Kidney (tissue), 13 donors: ENCODE measurements at regions not wholly inside any gene's neighbourhood (a gene's known extent, or its start where the extent isn't known, plus 50 kb on each side); places are given as distances from the start of the nearest gene placed in this dataset.

ENCODE experiments used
- DNase-seq, 5 donors: peaks; one replicate each; pipeline ENCODE4 v3.0.0-alpha.2; 2013 to 2020
- FAIRE-seq: peaks from 2 replicates; lab custom pipeline; 2012; peaks lifted over from hg19 to GRCh38; lab: Jason Lieb, UNC
- H3K27ac ChIP-seq, 2 donors: one replicate each; pipeline ENCODE4 v1.7.0; 2013; ENCODE audit warnings: low read depth in 2 of 2, low read length in 2 of 2, inconsistent platforms in 1 of 2
- H3K27me3 ChIP-seq: one replicate; pipeline ENCODE4 v1.7.1; 2013; ENCODE audit warnings: low read length, inconsistent platforms; ENCODE audit not compliant: control insufficient read depth, insufficient read depth
- H3K36me3 ChIP-seq, 3 donors: one replicate each; pipeline versions ENCODE4 v1.7.0 to v1.7.1; 2013; ENCODE audit warnings: low read length in 3 of 3, control low read depth in 1 of 3, inconsistent platforms in 1 of 3; ENCODE audit not compliant: insufficient read depth in 3 of 3, control insufficient read depth in 2 of 3
- H3K4me1 ChIP-seq, 3 donors: one replicate each; pipeline versions ENCODE4 v1.7.0 to v1.7.1; 2013; ENCODE audit warnings: low read length in 3 of 3, inconsistent platforms in 1 of 3, low read depth in 1 of 3; ENCODE audit not compliant: control insufficient read depth in 2 of 3, insufficient read depth in 2 of 3
- H3K4me3 ChIP-seq, 3 donors: one replicate each; pipeline versions ENCODE4 v1.7.0 to v1.8.1; 2013; ENCODE audit warnings: low read length in 3 of 3, control low read depth in 1 of 3, inconsistent platforms in 1 of 3
- H3K9ac ChIP-seq, 3 donors: one replicate each; pipeline versions ENCODE4 v1.7.0 to v1.7.1; 2013; ENCODE audit warnings: low read length in 3 of 3, control low read depth in 1 of 3, inconsistent platforms in 1 of 3
- H3K9me3 ChIP-seq, 3 donors: one replicate each; pipeline versions ENCODE4 v1.7.0 to v1.7.1; 2013; ENCODE audit warnings: low read length in 3 of 3, control low read depth in 1 of 3, inconsistent platforms in 1 of 3; ENCODE audit not compliant: control insufficient read depth in 2 of 3, insufficient read depth in 1 of 3
- CTCF ChIP-seq: IDR thresholded peaks from 3 replicates; pipeline ENCODE4 v1.5.1; 2012; ENCODE audit warnings: mild to moderate bottlenecking, moderate library complexity, borderline replicate concordance; ENCODE audit not compliant: insufficient read depth; ENCODE audit errors: extremely low read depth
- intact Hi-C: fragments of 100-400 bp; cut with DNase I; formaldehyde crosslinking; loops from one replicate; pipeline ENCODE4 v1.11.1; 2022
- donor health status: control.
- donor health status: control.
- donor health status: control.
- donor health status: control.
- donor health status: control.
- donor health status: DM: yes; HTN: yes; CAD: no.
- donor health status: Normal renal cell carcinoma (clear cell type).

DNA sequence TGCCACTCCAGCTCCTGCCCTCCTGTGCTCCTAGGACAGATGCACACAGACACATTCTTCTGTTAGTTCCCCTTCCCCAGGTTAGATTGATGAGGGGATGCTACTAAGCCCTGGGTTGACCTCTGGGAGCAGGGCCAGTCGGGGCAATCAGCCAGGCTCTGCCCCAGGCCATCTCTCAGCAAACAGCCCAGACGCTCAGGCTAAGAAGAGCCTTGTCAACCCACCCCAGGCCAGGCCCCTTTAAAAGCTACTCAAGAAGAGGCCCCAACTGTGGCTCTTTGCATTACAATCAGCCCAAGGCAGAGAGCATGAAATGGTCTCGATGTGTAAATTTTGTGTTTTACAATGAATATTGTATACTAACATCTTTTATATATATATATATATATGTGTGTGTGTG lies 107.4 kb downstream of the TFAP2A start:
- H3K27ac ChIP-seq: no peak overlapping the region
- DNase-seq (no peak), FAIRE-seq (no peak)
- intact Hi-C loops: no loop called here
- TF ChIP-seq CTCF: no peak
- no peak overlapping the region for H3K4me3 ChIP-seq
- H3K9ac ChIP-seq: no peak overlapping the region
- no peaks in the 10 kb centered on the region for H3K9me3 ChIP-seq
- H3K27me3 ChIP-seq: no peaks in the 10 kb centered on the region
- H3K4me1 ChIP-seq: no peaks in the 10 kb centered on the region
- H3K36me3 ChIP-seq: no peaks in the 10 kb centered on the region

- Histone ChIP-seq H3K9ac (no peak overlapping the region), H3K36me3 (no peaks in the 10 kb centered on the region), H3K4me1 (no peaks in the 10 kb centered on the region), H3K4me3 (no peak overlapping the region), H3K27me3 (no peaks in the 10 kb centered on the region), H3K9me3 (no peaks in the 10 kb centered on the region), H3K27ac (no peak overlapping the region)
- no peak for FAIRE-seq
- no peak for DNase-seq
- intact Hi-C loops: no loop called here
- no peak for TF ChIP-seq CTCF
Measured at GRCh38 chr6:10307028-10307427, 107.8 kb downstream of the TFAP2A start.

DNA sequence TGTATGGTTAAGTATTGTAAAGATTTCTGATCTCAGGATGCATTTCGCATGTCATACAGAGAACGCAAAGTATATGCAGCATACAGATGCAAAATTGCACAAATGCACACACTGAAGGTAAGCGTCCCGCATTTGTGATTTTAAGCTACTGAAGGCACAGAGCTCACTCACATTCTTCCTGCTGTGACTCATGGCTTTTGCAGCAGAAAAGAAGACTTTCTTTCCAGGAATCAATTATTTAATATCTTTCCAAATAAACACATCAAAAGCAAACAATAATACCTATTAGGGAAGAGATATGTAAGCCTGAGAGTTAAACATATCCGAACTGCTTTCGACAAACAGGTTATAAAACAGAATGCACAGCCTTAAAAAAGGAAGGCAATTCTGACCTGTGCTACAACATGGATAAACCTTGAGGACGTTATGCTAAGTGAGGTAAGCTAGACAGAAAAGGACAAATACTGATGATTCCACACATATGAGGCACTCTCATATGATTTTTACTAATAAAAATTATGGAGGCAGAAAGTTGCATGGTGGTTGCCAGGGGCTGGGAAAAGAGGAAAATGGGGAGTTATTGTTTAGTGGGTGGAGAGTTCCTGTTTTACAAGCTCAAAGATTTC lies 109.0 kb downstream of the TFAP2A start:
- H3K4me1 ChIP-seq: no peaks in the 10 kb centered on the region
- no peak overlapping the region for H3K4me3 ChIP-seq
- FAIRE-seq: no peak
- H3K36me3 ChIP-seq: no peaks in the 10 kb centered on the region
- intact Hi-C loops: no loop called here
- H3K27ac ChIP-seq: no peak overlapping the region
- no peaks in the 10 kb centered on the region for H3K27me3 ChIP-seq
- no peaks in the 10 kb centered on the region for H3K9me3 ChIP-seq
- H3K9ac ChIP-seq: no peak overlapping the region
- DNase-seq: no peak
- TF ChIP-seq CTCF: no peak
